ENCODE measurements at regions not wholly inside any gene's neighbourhood (a gene's known extent, or its start where the extent isn't known, plus 50 kb on each side); places are given as distances from the start of the nearest gene placed in this dataset.
"Not testable (repeated sequence)": the region's sequence is repeated elsewhere in the genome, so short reads cannot be mapped to it uniquely, and the experiment has no call there.

- Mint-ChIP-seq H3K4me1 (no peaks in the 10 kb centered on the region), H3K27me3 (no peaks in the 10 kb centered on the region), H3K27ac (no peak overlapping the region), H3K4me3 (no peak overlapping the region), H3K36me3 (ENCODE audit: low read depth) (no peaks in the 10 kb centered on the region), H3K9me3 (peaks cover 8% of the 10 kb centered on the region)
- DNase-seq = no peak
- ChIA-PET POLR2A (no interaction called here), CTCF (no interaction called here)
Observed at GRCh38 chr6:92111386-92111785, 1308.0 kb downstream of the EPHA7 start.

- DNase-seq = no peak
- POLR2A ChIA-PET = no interaction called here
- Mint-ChIP-seq H3K4me3 (no peak overlapping the region), H3K27me3 (no peaks in the 10 kb centered on the region), H3K27ac (no peak overlapping the region), H3K4me1 (no peaks in the 10 kb centered on the region), H3K9me3 (peaks cover 8% of the 10 kb centered on the region), H3K36me3 (ENCODE audit: low read depth) (no peaks in the 10 kb centered on the region)
- CTCF ChIA-PET = interaction anchor here (1.1 kb wide), 1 partner anchor 26 kb away, joined by 4 read pairs; no protein-coding TSS in a partner anchor
Observed at GRCh38 chr6:92110403-92110802, 1309.0 kb downstream of the EPHA7 start.

GRCh38 chr6:92109956-92110355, 1309.4 kb downstream of the EPHA7 start:
- peaks cover 8% of the 10 kb centered on the region for H3K9me3 Mint-ChIP-seq
- no peak for DNase-seq
- CTCF ChIA-PET = interaction anchor here (1.1 kb wide), 1 partner anchor 27 kb away, joined by 4 read pairs; no protein-coding TSS in a partner anchor
- no peak overlapping the region for H3K4me3 Mint-ChIP-seq
- no peaks in the 10 kb centered on the region for H3K4me1 Mint-ChIP-seq
- POLR2A ChIA-PET = no interaction called here
- H3K27me3 Mint-ChIP-seq = no peaks in the 10 kb centered on the region
- no peak overlapping the region for H3K27ac Mint-ChIP-seq
- H3K36me3 Mint-ChIP-seq (ENCODE audit: low read depth) = no peaks in the 10 kb centered on the region

GRCh38 chr6:92109256-92109655, 1310.1 kb downstream of the EPHA7 start:
- Mint-ChIP-seq H3K27ac (no peak overlapping the region), H3K9me3 (peaks cover 11% of the 10 kb centered on the region), H3K4me3 (no peak overlapping the region), H3K27me3 (no peaks in the 10 kb centered on the region), H3K4me1 (no peaks in the 10 kb centered on the region), H3K36me3 (ENCODE audit: low read depth) (no peaks in the 10 kb centered on the region)
- ChIA-PET POLR2A (no interaction called here), CTCF (no interaction called here)
- DNase-seq = no peak

DNA sequence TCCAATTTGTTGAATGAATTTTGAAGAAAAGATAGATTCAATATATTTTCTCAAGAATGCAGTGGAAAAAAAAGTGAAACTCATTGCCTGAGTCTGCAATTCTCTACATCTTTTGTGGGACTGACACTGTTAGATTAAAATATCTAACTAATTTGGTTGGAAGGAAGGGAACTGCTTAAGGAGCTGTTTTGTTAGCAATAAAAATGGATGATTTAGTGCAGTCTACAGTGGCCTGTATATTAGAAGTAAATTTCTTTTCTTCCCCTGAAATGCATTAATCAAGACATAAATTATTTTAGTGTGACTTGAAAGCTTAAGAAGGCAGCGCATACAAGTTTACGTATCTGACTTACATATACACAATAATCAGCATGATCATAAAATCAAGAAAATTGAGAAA, 1332.6 kb downstream of the EPHA7 start:
- ChIA-PET CTCF (no interaction called here), POLR2A (no interaction called here)
- Mint-ChIP-seq H3K27me3 (no peaks in the 10 kb centered on the region), H3K27ac (no peak overlapping the region), H3K9me3 (peaks cover 6% of the 10 kb centered on the region), H3K36me3 (ENCODE audit: low read depth) (no peaks in the 10 kb centered on the region), H3K4me1 (no peaks in the 10 kb centered on the region), H3K4me3 (no peak overlapping the region)
- no peak for DNase-seq

DNA sequence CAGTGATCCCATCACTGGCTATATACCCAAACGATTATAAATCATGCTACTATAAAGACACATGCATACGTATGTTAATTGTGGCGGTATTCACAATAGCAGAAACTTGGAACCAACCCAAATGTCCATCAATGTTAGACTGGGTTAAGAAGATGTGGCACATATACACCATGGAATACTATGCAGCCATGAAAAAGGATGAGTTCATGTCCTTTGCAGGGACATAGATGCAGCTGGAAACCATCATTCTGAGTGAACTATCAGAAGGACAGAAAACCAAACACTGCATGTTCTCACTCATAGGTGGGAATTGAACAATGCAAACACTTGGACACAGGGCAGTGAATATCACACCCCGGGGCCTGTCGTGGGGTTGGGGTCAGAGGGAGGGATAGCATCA, 1335.4 kb downstream of the EPHA7 start:
- H3K36me3 Mint-ChIP-seq (ENCODE audit: low read depth); POLR2A ChIA-PET; CTCF ChIA-PET; H3K4me1 Mint-ChIP-seq; H3K4me3 Mint-ChIP-seq; H3K27ac Mint-ChIP-seq; DNase-seq; H3K9me3 Mint-ChIP-seq; H3K27me3 Mint-ChIP-seq: not testable (repeated sequence)

GRCh38 chr6:92072387-92072786, 1347.0 kb downstream of the EPHA7 start:
- no peak for DNase-seq
- no peaks in the 10 kb centered on the region for H3K27me3 Mint-ChIP-seq
- no peak overlapping the region for H3K27ac Mint-ChIP-seq
- no peaks in the 10 kb centered on the region for H3K9me3 Mint-ChIP-seq
- H3K4me3 Mint-ChIP-seq = no peak overlapping the region
- ChIA-PET POLR2A (no interaction called here), CTCF (no interaction called here)
- no peaks in the 10 kb centered on the region for H3K4me1 Mint-ChIP-seq
- no peaks in the 10 kb centered on the region for H3K36me3 Mint-ChIP-seq (ENCODE audit: low read depth)

- Mint-ChIP-seq H3K27me3 (no peaks in the 10 kb centered on the region), H3K36me3 (ENCODE audit: low read depth) (no peaks in the 10 kb centered on the region), H3K4me1 (no peaks in the 10 kb centered on the region), H3K9me3 (no peaks in the 10 kb centered on the region), H3K4me3 (no peak overlapping the region), H3K27ac (no peak overlapping the region)
- POLR2A ChIA-PET = no interaction called here
- no peak for DNase-seq
- CTCF ChIA-PET = no interaction called here
Observed at GRCh38 chr6:92069781-92070180, 1349.6 kb downstream of the EPHA7 start.

GRCh38 chr6:92052513-92052912, 1366.8 kb downstream of the EPHA7 start:
- no peak overlapping the region for H3K4me3 Mint-ChIP-seq
- H3K27ac Mint-ChIP-seq = no peak overlapping the region
- ChIA-PET CTCF (no interaction called here), POLR2A (no interaction called here)
- DNase-seq = no peak
- no peaks in the 10 kb centered on the region for H3K4me1 Mint-ChIP-seq
- no peaks in the 10 kb centered on the region for H3K36me3 Mint-ChIP-seq (ENCODE audit: low read depth)
- H3K9me3 Mint-ChIP-seq = no peaks in the 10 kb centered on the region
- H3K27me3 Mint-ChIP-seq = no peaks in the 10 kb centered on the region

- Mint-ChIP-seq H3K4me1 (no peaks in the 10 kb centered on the region), H3K4me3 (no peak overlapping the region), H3K27me3 (no peaks in the 10 kb centered on the region), H3K36me3 (ENCODE audit: low read depth) (no peaks in the 10 kb centered on the region), H3K9me3 (no peaks in the 10 kb centered on the region), H3K27ac (no peak overlapping the region)
- POLR2A ChIA-PET = no interaction called here
- DNase-seq = no peak
- CTCF ChIA-PET = no interaction called here
Observed at GRCh38 chr6:92050216-92050615, 1369.1 kb downstream of the EPHA7 start.

DNA sequence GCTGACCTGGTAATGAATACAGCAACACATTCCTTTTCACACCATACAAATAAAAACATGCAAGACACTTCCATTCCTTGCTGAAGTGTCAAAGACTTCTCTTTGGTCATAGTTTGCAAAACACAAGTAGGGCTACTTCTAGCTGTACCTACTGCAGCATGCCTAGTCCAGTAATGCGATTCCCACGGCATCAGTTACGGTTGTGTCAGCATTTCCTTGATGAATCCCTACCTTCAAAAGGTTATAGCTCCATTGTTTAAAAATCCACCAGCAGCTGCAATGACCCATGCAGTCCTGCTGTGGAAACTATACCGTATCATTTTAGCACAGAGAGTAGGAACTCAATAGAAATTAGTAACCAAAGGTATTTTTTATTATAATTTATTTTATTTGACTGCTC, 1371.5 kb downstream of the EPHA7 start:
- Mint-ChIP-seq H3K4me1 (no peaks in the 10 kb centered on the region), H3K4me3 (no peak overlapping the region), H3K27ac (no peak overlapping the region), H3K9me3 (no peaks in the 10 kb centered on the region), H3K36me3 (ENCODE audit: low read depth) (no peaks in the 10 kb centered on the region), H3K27me3 (no peaks in the 10 kb centered on the region)
- ChIA-PET POLR2A (no interaction called here), CTCF (no interaction called here)
- no peak for DNase-seq

- CTCF ChIA-PET = no interaction called here
- no peak for DNase-seq
- H3K27ac Mint-ChIP-seq = no peak overlapping the region
- H3K9me3 Mint-ChIP-seq = no peaks in the 10 kb centered on the region
- POLR2A ChIA-PET = no interaction called here
- H3K4me3 Mint-ChIP-seq = no peak overlapping the region
- H3K4me1 Mint-ChIP-seq = no peaks in the 10 kb centered on the region
- H3K36me3 Mint-ChIP-seq (ENCODE audit: low read depth) = no peaks in the 10 kb centered on the region
- H3K27me3 Mint-ChIP-seq = no peaks in the 10 kb centered on the region
Observed at GRCh38 chr6:92047152-92047850, 1372.1 kb downstream of the EPHA7 start.

DNA sequence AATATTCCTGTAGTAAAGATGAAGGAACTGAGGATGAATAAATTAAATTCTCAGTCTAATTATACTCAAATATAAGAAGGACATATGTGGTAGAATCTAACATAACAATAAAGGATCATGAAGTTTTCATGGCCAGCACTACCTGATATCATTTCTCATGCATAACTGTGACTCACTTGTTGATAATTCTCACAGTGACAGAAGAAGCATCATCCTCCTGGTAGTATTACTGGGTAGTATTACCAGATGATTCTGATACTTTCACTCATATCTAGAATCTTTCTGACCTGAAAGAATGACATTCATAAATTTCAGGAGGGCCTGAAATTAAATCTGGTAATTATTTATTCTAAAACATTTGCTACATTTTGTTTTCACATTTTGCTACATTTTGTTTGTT, 1375.0 kb downstream of the EPHA7 start:
- ChIA-PET CTCF (no interaction called here), POLR2A (no interaction called here)

DNA sequence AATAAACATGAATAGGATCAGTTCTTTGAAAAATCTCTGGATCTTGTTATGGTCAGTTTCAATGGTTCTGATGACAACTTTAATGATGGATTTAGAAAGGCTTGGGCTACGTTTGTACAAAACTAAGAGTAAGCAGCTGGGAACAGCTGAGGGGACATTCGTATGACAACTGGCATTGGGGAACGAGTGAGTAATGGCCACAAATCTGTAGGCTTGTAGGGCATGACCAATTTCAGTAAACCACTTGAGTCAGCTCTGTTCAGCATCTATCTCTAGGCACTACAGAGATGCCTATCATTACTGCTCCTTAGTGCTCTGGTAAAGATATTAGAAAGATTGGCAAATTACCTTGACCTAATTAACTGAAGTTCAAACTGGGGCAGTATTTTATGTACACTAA, 1375.6 kb downstream of the EPHA7 start:
- H3K4me1 Mint-ChIP-seq = no peaks in the 10 kb centered on the region
- no peak overlapping the region for H3K4me3 Mint-ChIP-seq
- no peak overlapping the region for H3K27ac Mint-ChIP-seq
- CTCF ChIA-PET = no interaction called here
- H3K9me3 Mint-ChIP-seq = no peaks in the 10 kb centered on the region
- no peaks in the 10 kb centered on the region for H3K36me3 Mint-ChIP-seq (ENCODE audit: low read depth)
- DNase-seq = no peak
- POLR2A ChIA-PET = no interaction called here
- H3K27me3 Mint-ChIP-seq = no peaks in the 10 kb centered on the region

More for the DNA sequence above, 1375.0 kb downstream of the EPHA7 start:
- Mint-ChIP-seq H3K9me3 (no peaks in the 10 kb centered on the region), H3K36me3 (ENCODE audit: low read depth) (no peaks in the 10 kb centered on the region), H3K27me3 (no peaks in the 10 kb centered on the region), H3K4me3 (no peak overlapping the region), H3K27ac (no peak overlapping the region), H3K4me1 (no peaks in the 10 kb centered on the region)
- DNase-seq = no peak
